C4-2B (cell line): ENCODE measurements at regions not wholly inside any gene's neighbourhood (a gene's known extent, or its start where the extent isn't known, plus 50 kb on each side); places are given as distances from the start of the nearest gene placed in this dataset.

Experiments used
- H3K27ac ChIP-seq: fragments of 450-650 bp; 2 replicates; pipeline ENCODE4 v1.5.1; 2017
- CTCF ChIP-seq: fragments of 450-650 bp; conservative IDR thresholded peaks from 2 replicates; pipeline ENCODE4 v1.5.1; 2017; ENCODE audit warnings: mild to moderate bottlenecking
- ZFX ChIP-seq: fragments of 450-650 bp; IDR thresholded peaks from 2 replicates; pipeline ENCODE4 v1.6.1; 2017

DNA sequence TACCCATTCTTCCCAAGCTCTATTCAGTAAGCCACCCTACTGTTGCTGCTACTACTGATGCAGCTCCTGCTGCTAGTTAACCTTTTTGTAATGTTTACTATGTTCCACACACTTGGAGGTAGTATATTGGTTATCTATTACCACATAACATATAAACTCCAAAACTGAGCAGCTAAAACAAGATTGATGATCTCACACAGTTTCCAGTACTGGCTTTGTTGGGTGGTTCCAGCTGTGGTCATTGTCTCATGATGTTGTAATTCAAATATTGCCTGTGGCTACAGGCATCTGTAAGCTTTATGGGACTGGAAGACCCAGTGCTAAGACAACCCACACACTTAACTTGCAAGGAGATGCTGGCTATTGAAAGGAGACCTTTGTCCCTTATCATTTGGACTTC lies 556.2 kb upstream of the SUCLG2 start:
- no peak for TF ChIP-seq ZFX
- no peak for TF ChIP-seq CTCF
- no peak overlapping the region for H3K27ac ChIP-seq

DNA sequence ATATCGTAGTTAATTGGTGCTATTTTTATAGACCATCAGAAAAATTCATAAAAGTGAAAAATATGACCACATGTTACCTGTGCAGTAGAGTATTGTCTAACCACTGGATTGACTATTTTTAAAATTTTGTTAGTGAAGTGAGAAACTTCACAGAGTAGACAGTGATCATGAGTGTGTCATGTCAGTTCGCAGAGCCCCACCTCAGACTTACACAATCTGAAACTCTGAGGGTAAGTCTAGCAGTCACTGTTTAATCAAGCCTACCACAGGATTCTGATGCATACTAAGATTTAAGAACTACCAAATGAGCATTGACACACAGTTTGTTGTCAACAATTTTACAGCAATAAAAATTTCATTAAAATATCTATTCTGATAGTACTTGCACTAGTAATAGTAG lies 552.9 kb upstream of the SUCLG2 start:
- no peak for TF ChIP-seq ZFX
- TF ChIP-seq CTCF: no peak
- H3K27ac ChIP-seq: no peak overlapping the region

DNA sequence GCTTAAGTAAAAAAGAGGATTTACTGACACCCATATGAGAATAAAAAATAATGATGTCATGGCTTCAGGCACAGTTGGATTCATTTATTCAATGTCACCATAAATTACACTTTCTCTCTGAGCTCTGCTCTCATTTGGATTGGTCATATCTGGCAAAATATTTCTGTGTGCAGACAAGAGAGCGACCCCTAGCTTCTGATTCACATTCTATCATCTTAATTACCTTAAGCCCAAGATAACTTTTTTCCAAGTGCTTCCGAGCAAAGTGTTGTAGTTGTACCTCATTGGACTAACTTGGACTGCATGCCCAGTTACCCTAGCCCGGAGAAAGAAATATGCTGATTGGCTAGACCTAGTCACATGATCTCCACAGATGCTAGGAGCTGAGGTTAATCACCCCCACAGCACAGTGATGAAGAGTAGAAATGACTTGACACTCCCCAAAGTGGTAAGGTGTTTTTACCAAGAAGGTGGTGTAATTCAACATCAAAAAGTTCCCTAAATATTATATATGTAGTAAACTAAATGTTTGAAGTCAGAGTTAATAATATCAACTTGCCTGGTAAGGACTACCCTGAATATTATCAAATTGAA lies 552.2 kb upstream of the SUCLG2 start:
- H3K27ac ChIP-seq: no peak overlapping the region
- TF ChIP-seq CTCF: peak; percentile 36
- TF ChIP-seq ZFX: no peak

DNA sequence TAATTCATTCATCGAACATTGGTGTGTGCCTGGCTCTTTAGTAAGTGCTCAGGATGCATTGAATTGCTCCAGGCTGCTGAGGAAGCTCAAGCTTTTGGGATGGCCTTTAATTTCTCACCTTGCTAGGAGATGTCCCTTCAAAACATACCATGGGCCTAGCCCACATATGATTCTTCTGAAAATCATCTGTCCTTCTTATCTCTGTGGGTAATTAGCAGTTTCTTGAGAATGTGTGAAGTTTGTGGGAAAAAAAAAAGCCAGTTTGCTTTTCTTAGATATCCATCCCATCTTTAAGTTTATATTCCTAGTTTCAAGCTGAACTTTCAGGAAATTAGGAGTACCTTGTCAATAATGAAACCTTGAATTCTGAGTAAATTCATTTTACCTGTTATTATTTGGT lies 532.3 kb upstream of the SUCLG2 start:
- no peak overlapping the region for H3K27ac ChIP-seq

GRCh38 chr3:68176600-68176999 lies 522.2 kb upstream of the SUCLG2 start:
- TF ChIP-seq CTCF (no peak), ZFX (no peak)
- no peak overlapping the region for H3K27ac ChIP-seq

More for the DNA sequence above, 532.3 kb upstream of the SUCLG2 start:
- no peak for TF ChIP-seq CTCF

- H3K27ac ChIP-seq: no peak overlapping the region
- TF ChIP-seq CTCF (no peak), ZFX (no peak)
These were observed 518.7 kb upstream of the SUCLG2 start for GRCh38 chr3:68173012-68173634.

DNA sequence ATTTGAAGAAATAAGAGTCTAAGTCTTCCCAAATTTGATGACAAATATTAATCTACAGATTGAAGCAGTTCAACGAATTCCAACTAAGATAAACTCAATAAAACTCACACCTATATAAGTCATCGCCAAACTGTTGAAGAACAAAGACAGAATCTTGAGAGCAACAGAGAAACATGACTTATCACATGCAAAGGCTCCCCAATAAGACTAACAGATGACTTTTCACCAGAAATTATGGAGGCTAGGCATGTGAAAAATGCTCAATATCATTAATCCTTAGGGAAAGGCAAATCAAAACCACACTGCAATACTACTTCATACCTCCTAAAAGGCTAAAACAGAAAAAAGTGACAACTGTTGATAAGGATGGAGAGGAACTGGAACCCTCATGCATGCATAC lies 517.6 kb upstream of the SUCLG2 start:
- H3K27ac ChIP-seq: no peak overlapping the region
- TF ChIP-seq CTCF (no peak), ZFX (no peak)
